ENCODE measurements at regions not wholly inside any gene's neighbourhood (a gene's known extent, or its start where the extent isn't known, plus 50 kb on each side); places are given as distances from the start of the nearest gene placed in this dataset.

GRCh38 chr9:88736136-88736637, 201.2 kb downstream of the NXNL2 start:
- no peak overlapping the region for H4K8ac ChIP-seq (ENCODE audit: extremely low read depth, insufficient read depth, low read length)
- H3K56ac ChIP-seq (replicated peaks; ENCODE audit: insufficient read length, low read depth, low read length) = no peak overlapping the region
- H3K4me2 ChIP-seq (ENCODE audit: insufficient read depth in 1 of 2, low read depth in 2 of 2, low read length in 2 of 2) = no peak overlapping the region
- H3K27ac ChIP-seq (ENCODE audit: low read depth, low read length) = no peak overlapping the region
- H3K4me1 ChIP-seq (replicated peaks in 1 of 4; ENCODE audit: control insufficient read depth in 3 of 4, insufficient read depth in 4 of 4, low read length in 3 of 4) = no peaks in the 10 kb centered on the region
- CTCF ChIA-PET (ENCODE audit: partially characterized antibody) = interaction anchor here (1.2 to 1.4 kb wide), 3 partner anchors 11 to 254 kb away, joined by 4 to 7 read pairs (median 5); no protein-coding TSS in a partner anchor
- H2BK5ac ChIP-seq (ENCODE audit: low read depth, low read length) = no peak overlapping the region
- no peak overlapping the region for H2BK15ac ChIP-seq (ENCODE audit: low read length)
- no peaks in the 10 kb centered on the region for H3K79me1 ChIP-seq (ENCODE audit: low read depth, low read length)
- H3K27me3 ChIP-seq (replicated peaks in 1 of 4; ENCODE audit: control insufficient read depth in 3 of 4, extremely low read depth in 1 of 4, insufficient read depth in 3 of 4, low read length in 3 of 4) = no peaks in the 10 kb centered on the region; a peak in 1 of 7 replicates
- H3K36me3 ChIP-seq (ENCODE audit: control insufficient read depth in 2 of 4, insufficient read depth in 4 of 4, low read length in 3 of 4) = 0 out of 8 replicates have a peak, but pooled peaks cover 0 to 3% (median 0%) of the 10 kb centered on the region in 4 experiments
- H2BK20ac ChIP-seq (ENCODE audit: low read length) = no peak overlapping the region
- H3K18ac ChIP-seq (ENCODE audit: extremely low read depth, low read length) = no peak overlapping the region
- H2BK120ac ChIP-seq (replicated peaks; ENCODE audit: low read depth, low read length) = no peak overlapping the region
- no peak overlapping the region for H4K91ac ChIP-seq (replicated peaks; ENCODE audit: insufficient read length, low read length)
- H2AFZ ChIP-seq (ENCODE audit: low read length) = no peak overlapping the region
- 90% methylated on average over 1 of the region's 1 CpG; no CpG with 5 or more reads in 1 of the 2 experiments for WGBS, 2 experiments (ENCODE audit: extremely low coverage in 1 of 2, insufficient coverage in 1 of 2, insufficient read length in 1 of 2, insufficient replicate concordance in 2 of 2, low coverage in 1 of 2, low lambda C conversion rate in 2 of 2, missing lambda C conversion rate in 1 of 2)
- no peak overlapping the region for H3K9ac ChIP-seq (replicated peaks in 1 of 4; ENCODE audit: extremely low read depth in 1 of 4, low read depth in 3 of 4, low read length in 3 of 4)
- no peak overlapping the region for H3K23ac ChIP-seq (ENCODE audit: insufficient read length)
- peaks cover 8 to 9% of the 10 kb centered on the region in 2 experiments for H3K9me3 ChIP-seq (ENCODE audit: insufficient read depth in 2 of 2, low read depth in 1 of 2, low read length in 1 of 2)
- FAIRE-seq = no peak
- no peak overlapping the region for H3K4ac ChIP-seq (replicated peaks; ENCODE audit: insufficient read length, low read depth, low read length)
- H4K20me1 ChIP-seq (replicated peaks in 1 of 2; ENCODE audit: control insufficient read depth in 1 of 2, insufficient read depth in 2 of 2, low read length in 2 of 2) = no peaks in the 10 kb centered on the region
- H2BK12ac ChIP-seq (ENCODE audit: low read depth, low read length) = no peak overlapping the region
- H3K4me3 ChIP-seq (ENCODE audit: extremely low read depth in 1 of 4, insufficient read depth in 2 of 4, low read depth in 3 of 4, low read length in 4 of 4) = no peak overlapping the region
- no peak overlapping the region for H4K5ac ChIP-seq (ENCODE audit: insufficient read length, low read depth, low read length)
- no peaks in the 10 kb centered on the region for H3K79me2 ChIP-seq (ENCODE audit: control insufficient read depth in 1 of 2, insufficient read depth in 2 of 2, low read length in 2 of 2)
- no peak for DNase-seq (ENCODE audit: low read depth in 1 of 2, low spot score in 2 of 2)
- POLR2A ChIA-PET (ENCODE audit: partially characterized antibody) = interaction anchor here (0.6 kb wide), 1 partner anchor 15 kb away, joined by 3 read pairs; no protein-coding TSS in a partner anchor
- no peaks in the 10 kb centered on the region for H3K23me2 ChIP-seq (ENCODE audit: low read depth, low read length)
- H3K14ac ChIP-seq (ENCODE audit: insufficient read length) = no peak overlapping the region
- no peak overlapping the region for H2AK5ac ChIP-seq (ENCODE audit: low read depth, low read length)
- TF ChIP-seq SIRT6 (IDR thresholded peaks at IDR 0.05; ENCODE audit: low read length) (no peak), TAF7 (optimal IDR thresholded peaks at IDR 0.05; ENCODE audit: borderline replicate concordance, low read depth, low read length) (no peak), CEBPB (IDR thresholded peaks at IDR 0.05; ENCODE audit: low read depth, low read length) (no peak), CTBP2 (IDR thresholded peaks at IDR 0.05; ENCODE audit: borderline replicate concordance, insufficient read depth, insufficient read length, low read length) (no peak), HDAC6 (IDR thresholded peaks at IDR 0.05; ENCODE audit: low read depth, low read length) (no peak), NANOG (IDR thresholded peaks at IDR 0.05; ENCODE audit: insufficient read depth, low read depth, low read length, poor library complexity, severe bottlenecking) (no peak), POLR2A (IDR thresholded peaks at IDR 0.05; ENCODE audit: control extremely low read depth in 1 of 2, low read depth in 2 of 2, low read length in 2 of 2) (no peak), NRF1 (IDR thresholded peaks at IDR 0.05; ENCODE audit: low read depth, low read length) (no peak), BACH1 (IDR thresholded peaks at IDR 0.05; ENCODE audit: low read length) (no peak), KDM4A (IDR thresholded peaks at IDR 0.05; ENCODE audit: low read depth, low read length, severe bottlenecking) (no peak), RAD21 (IDR thresholded peaks at IDR 0.05 in 1 of 2, conservative IDR thresholded peaks at IDR 0.05 in 1 of 2; ENCODE audit: low read depth in 2 of 2, low read length in 2 of 2) (no peak), RFX5 (IDR thresholded peaks at IDR 0.05; ENCODE audit: borderline replicate concordance, low read depth, low read length) (no peak), EZH2 (IDR thresholded peaks at IDR 0.05; ENCODE audit: low read depth, low read length, severe bottlenecking) (no peak)
- TF ChIP-seq, protein P1, sequence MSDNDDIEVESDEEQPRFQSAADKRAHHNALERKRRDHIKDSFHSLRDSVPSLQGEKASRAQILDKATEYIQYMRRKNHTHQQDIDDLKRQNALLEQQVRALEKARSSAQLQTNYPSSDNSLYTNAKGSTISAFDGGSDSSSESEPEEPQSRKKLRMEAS (IDR thresholded peaks at IDR 0.05) = no peak

Data from H1 (cell line).